ENCODE measurements at regions not wholly inside any gene's neighbourhood (a gene's known extent, or its start where the extent isn't known, plus 50 kb on each side); places are given as distances from the start of the nearest gene placed in this dataset.

DNA sequence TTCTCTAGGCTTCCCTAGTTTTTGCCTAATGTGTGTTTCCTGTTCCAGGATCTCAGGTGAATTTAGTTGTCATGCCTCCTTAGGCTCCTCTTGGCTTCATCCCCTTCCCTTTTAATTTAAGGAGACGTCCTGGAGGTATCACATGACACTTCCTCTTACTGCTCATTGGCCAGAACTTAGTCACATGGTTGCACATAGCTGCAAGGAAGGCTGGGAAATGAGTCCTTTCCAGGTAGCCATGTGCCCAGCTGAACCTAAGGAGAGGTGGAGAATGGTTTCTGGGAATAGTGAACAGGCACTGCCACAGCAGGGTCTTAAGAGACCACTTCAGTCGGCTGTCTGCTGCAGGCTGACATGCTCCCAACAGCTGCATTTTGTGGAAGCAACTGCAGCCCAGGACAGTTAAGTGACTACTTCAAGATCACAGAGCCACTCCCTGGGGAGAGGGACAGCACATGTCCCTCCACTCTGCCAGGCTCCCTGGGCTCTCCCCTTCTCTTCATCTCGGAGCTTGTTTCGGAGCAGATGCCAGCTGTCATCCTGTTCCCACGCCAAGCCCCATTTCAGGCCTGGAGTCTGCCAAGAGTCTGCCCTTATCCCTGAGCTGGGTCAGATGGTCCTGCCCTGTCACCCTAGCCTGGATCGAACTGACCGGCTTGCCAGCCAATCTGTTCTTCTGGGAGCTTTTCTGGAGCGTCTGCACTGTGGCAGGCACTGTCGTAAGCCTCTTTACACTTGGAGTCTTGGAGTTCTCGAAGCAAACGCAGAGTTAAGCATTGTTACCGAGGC, 81.4 kb upstream of the FOXF1 start:
- DNase-seq = no peak

- DNase-seq = no peak
These were observed 80.7 kb upstream of the FOXF1 start for GRCh38 chr16:86429663-86430062.

DNA sequence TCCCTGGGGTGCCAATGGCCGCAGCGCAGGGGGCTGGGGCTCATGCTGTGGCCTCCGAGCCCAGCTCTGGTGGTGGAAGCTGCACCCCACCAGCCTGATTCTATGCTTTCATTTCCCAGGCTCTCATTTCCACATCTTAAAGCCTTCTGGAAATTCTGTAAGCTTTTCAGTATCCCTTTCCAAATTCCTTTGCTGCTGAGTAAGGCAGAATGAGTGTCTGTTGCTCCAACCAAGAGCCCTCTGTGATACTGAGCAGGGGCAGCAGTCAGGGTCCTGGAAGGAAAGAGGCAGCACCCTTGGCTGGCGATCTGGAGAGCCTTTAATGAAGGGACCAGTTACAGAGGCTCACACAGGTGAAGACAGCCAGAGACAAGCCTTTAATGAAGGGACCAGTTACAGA, 79.5 kb upstream of the FOXF1 start:
- DNase-seq = no peak

DNA sequence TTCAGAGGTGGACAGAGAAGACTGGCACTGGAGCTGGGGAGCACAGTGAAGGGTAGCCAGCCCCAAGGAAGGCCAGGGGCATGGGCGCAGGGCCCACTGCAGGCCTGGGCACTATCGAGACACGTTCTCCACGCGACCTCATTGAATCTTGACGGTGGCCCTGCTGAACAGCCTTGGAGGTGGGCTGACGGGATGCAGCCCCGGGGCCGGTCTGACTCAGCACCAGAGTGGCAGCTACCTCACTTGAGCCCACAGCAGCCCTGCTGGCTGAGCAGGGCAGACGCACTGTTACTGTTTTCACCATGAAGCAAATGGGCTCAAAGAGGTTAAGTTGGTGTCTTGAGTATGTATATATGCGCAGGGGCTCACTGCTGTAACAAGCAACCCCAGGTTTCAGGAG, 78.8 kb upstream of the FOXF1 start:
- no peak for DNase-seq

- DNase-seq = no peak
These were observed 78.3 kb upstream of the FOXF1 start for GRCh38 chr16:86432048-86432447.

- DNase-seq = no peak
These were observed 77.6 kb upstream of the FOXF1 start for GRCh38 chr16:86432691-86433090.

DNA sequence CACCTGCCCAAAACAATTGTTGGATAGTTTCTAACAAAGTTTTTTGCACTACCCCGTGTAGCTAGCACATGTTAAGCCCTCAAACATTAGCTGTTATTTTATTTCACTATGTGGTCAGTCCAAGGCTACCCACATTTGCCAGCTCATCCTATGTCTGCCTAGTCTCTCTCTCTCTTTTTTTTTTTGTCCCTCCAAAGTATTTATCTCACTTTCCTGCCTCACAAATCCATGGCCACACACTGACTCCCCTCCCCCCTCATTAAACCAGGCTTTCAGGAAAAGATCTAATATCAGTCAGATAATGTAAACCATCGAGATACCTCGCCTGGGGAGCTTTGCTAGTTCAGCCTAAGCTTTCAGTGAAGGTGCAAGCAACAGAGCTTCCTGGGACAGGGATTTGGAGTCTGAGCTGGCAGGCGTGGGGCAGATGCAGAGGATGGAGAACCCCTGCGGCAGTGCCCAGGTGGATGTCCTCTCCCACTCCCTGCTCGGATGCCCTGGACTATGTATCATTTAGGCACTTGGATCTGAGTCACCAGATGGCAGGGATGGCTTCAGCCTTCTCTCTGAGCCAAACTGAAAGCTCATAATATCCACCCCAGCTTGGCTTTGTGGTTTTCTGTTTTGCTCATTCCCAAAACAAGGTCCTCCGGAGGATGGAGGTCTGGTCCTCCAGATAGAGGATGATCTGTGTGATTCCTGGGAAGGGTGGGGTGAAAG, 73.7 kb upstream of the FOXF1 start:
- DNase-seq = no peak

DNA sequence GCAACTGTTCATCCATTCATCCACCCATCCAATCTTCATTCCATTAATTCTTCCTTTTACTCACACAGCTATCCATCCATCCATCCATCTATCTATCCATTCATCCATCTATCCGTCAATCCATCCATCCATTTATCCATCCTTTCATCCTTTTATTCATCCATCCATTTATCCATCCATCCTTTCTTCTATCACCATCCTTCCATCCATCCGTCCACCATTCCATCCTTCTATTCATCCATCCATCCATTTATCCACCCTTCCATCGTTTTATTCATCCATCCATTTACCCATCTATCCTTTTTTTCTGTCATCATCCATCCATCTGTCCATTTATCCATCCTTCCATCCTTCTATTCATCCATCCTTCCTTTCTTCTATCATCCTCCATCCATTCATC, 73.0 kb upstream of the FOXF1 start:
- DNase-seq = no peak

DNA sequence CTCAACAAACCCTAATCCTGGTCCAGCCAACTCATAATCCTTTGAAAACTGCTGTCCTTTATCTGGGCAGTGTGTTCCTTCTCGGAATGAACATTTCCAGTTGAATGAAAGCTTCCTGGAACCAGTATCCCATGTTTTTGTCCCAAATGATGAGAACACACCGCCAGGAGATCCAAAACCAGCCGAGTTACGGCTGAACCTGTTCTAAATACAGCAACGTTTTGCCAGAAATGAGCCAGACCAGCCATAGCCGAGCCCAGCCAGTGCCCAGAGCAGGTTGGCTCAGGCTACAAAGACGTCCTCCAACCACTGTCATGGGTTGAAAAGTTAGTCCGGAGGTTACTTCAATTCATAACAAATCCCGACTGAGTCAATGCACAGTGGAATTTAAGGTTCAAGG, 67.6 kb upstream of the FOXF1 start:
- no peak for DNase-seq

- DNase-seq = no peak
These were observed 66.7 kb upstream of the FOXF1 start for GRCh38 chr16:86443508-86444147.

DNA sequence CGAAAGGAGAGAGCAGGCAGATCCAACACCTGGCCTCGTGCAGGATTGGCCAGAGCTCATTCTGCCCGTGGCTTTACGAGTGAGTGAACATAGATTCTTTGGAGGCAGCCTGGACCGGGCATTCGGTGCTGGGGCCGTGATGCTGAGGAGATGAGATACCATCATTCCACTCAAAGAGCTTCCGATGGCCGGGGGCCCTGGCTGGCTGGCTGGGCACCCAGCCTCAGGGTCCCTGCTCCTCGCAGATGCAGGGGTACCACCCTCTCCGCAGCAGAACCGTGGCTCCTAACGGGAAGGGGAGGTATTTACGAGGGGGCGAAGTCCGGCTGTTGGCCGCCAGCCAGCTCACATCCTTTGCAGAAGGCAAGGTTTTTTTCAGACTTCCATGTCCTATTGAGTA, 66.1 kb upstream of the FOXF1 start:
- DNase-seq = no peak

GRCh38 chr16:86444661-86445060, 65.7 kb upstream of the FOXF1 start:
- no peak for DNase-seq

DNA sequence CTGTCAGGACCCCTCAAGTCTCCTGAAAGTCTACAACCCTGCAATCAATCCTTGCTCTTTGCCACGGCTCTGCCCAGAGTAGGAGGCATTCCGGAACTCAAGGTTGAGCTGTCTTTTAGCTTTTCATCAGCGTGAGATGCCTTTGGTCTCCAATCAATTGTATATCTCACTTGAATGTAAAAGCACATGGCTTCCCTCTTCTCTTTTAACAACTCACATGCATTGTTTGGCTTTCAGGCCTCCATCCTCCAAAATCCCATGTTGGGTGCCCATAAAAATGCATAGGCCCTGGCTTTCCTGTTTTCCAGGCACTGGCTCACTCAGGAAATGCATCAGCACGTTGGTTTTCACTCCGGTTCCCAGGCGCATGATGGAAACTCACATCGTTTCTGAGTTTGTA, 64.0 kb upstream of the FOXF1 start:
- DNase-seq = no peak

DNA sequence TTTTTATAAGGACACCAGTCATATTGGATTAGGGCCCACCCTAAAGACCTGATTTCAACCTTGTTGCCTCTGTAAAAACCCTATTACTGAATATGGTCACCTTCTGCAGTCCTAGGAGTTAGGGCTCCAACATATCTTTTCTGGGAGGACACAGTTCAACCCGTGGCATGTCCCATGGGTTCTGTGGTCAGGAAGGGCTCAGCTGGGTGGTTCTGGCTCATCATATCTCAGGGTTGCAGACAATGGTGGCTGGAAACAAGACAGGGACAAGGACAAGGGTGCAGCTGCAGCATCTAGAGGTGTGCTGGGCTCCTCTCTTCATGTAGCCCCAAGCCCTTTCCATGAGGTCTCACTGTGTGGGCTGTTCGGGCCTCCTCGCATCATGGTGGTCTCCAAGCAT, 63.1 kb upstream of the FOXF1 start:
- DNase-seq = no peak

DNA sequence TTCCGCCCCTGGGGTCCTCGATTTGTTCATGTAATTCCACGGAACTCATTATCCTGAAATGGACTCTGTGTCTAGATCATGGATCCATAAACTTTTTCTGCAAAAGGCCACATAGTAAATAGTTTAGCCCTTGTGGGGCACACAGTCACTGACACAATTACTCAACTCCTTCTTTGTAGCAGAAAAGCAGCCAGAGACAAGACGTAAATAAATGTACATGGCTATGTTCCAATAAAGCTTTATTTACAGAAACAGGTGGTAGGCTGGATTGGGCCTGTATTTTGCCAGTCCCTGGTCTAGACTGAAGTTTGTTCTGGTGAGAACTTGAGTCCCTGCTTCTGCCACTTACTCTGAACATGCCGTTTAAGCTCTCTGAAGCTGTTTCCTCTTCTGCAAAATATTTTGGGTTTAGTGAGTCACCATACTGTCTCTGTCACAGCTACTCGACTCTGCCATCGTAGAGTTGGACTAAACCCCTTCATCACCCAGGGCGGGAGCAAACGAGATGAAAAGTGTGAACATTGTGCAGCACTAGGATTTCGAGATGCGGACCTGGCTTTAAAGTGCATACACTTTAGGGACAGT, 61.9 kb upstream of the FOXF1 start:
- no peak for DNase-seq

DNA sequence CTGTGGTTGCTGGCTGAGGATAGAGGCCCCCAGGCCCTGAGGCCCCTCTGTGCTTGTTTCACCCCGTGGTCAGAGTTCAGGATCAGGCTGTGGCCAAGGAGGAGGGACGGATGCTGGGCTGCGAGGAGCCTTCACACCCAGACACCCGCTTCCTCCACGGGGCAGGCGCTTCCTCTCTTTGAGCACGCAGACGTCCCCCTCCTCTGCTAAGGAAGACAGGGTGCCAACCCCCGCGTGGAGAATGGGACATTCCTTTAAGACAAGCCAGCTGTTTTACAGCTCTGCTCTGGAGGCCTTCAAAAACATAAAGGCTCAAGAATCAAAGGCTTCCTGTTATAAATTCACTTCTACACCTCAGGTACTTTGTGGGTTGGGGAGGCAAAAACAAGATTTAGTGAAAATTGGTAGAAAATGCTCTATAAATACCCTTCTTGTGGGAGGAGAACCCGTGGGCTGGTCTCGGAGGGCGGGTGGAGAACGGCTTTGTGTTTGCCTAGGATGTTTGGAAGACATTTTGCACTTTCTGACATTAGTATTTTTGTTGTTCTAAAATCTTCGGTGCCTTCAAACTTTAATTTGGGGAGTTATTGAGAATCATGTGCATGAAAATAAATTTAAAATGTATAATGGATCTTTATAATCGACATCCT, 60.8 kb upstream of the FOXF1 start:
- DNase-seq = no peak

DNA sequence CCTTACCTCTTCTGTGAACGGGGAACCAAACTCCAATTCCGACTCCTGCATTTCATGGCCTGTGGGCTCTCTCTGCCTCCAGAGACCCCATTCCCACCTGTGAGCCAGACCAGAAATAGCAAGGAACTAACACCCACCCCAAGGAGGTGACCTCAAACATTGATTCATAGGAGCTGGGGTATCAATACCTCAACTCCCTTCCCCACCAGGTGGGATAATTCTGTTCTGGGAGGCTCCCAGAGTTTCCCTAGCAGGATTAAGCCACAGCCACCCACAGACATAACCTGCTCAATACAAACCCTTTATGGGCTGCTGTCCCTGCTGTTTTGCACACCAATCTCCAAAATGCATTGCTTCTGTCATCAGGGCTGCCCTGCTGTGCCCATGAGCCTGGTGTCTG, 59.6 kb upstream of the FOXF1 start:
- no peak for DNase-seq

DNA sequence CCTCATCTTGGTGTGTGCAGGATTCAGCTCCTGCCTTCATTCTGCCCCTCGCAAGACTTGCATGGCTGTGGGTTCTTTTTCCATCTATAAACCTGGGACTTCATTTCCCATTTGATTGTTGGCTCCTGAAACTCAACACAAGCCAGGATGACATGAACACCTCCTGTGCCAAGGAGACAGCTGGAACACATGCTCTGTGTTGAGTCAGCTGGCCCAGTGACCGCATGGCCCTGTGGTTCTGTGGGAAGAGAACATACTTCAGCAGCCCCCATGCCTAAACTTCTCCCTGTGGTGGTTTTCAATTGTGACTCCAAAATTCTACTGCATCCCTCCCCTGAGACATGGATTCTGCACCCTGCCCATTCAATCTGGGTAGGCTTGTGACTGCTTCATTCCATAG, 57.9 kb upstream of the FOXF1 start:
- DNase-seq = no peak

GRCh38 chr16:86455116-86455515, 55.2 kb upstream of the FOXF1 start:
- no peak for DNase-seq

- DNase-seq = no peak
These were observed 54.7 kb upstream of the FOXF1 start for GRCh38 chr16:86455640-86456039.

- DNase-seq = no peak
These were observed 52.7 kb upstream of the FOXF1 start for GRCh38 chr16:86457501-86458148.

GRCh38 chr16:86458149-86458777, 52.1 kb upstream of the FOXF1 start:
- no peak for DNase-seq
